ENCODE measurements at regions not wholly inside any gene's neighbourhood (a gene's known extent, or its start where the extent isn't known, plus 50 kb on each side); places are given as distances from the start of the nearest gene placed in this dataset.

DNA sequence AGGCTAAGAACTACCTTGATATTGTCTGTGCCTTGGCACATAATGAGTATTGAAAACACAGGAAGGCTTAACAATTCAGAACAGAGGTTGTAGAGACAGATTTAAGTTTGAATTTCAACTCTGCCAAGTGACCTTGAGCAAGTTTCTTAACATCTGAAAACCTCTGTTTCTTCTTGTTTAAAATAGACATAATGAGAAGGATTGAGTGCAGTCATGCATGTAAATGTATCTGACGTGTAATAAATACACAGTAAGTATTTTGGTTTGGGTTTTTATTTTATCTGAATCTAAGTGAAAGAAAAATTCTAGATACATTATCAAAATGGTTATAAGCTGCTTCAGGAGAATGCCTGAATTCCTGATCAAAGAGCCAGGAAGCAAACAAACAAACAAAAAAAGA, 111.9 kb downstream of the ANXA5 start:
- TF ChIP-seq, protein P1, sequence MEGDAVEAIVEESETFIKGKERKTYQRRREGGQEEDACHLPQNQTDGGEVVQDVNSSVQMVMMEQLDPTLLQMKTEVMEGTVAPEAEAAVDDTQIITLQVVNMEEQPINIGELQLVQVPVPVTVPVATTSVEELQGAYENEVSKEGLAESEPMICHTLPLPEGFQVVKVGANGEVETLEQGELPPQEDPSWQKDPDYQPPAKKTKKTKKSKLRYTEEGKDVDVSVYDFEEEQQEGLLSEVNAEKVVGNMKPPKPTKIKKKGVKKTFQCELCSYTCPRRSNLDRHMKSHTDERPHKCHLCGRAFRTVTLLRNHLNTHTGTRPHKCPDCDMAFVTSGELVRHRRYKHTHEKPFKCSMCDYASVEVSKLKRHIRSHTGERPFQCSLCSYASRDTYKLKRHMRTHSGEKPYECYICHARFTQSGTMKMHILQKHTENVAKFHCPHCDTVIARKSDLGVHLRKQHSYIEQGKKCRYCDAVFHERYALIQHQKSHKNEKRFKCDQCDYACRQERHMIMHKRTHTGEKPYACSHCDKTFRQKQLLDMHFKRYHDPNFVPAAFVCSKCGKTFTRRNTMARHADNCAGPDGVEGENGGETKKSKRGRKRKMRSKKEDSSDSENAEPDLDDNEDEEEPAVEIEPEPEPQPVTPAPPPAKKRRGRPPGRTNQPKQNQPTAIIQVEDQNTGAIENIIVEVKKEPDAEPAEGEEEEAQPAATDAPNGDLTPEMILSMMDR (conservative IDR thresholded peaks at IDR 0.05), result no peak
- no peak for TF ChIP-seq EZH2 (IDR thresholded peaks at IDR 0.05; ENCODE audit: low read depth)
